Esophagus muscularis mucosa (tissue), 3 donors: ENCODE measurements at regions not wholly inside any gene's neighbourhood (a gene's known extent, or its start where the extent isn't known, plus 50 kb on each side); places are given as distances from the start of the nearest gene placed in this dataset.

ENCODE experiments used
- POLR2A ChIP-seq: fragments of 450-650 bp; IDR thresholded peaks from one replicate; pipeline ENCODE4 v1.6.1; 2017; ENCODE audit warnings: antibody characterized with exemption, moderate library complexity, mild to moderate bottlenecking, low read depth
- TF ChIP-seq, protein P1 (sequence below), 3 experiments: fragments of 200-600 bp in 2 of 3; fragments of 450-650 bp in 1 of 3; sonication (generic) in 2 of 3; IDR thresholded peaks; one replicate each; pipeline ENCODE4 v1.5.1; 2017 to 2019; ENCODE audit warnings: antibody characterized with exemption in 3 of 3, mild to moderate bottlenecking in 2 of 3, moderate library complexity in 1 of 3

DNA sequence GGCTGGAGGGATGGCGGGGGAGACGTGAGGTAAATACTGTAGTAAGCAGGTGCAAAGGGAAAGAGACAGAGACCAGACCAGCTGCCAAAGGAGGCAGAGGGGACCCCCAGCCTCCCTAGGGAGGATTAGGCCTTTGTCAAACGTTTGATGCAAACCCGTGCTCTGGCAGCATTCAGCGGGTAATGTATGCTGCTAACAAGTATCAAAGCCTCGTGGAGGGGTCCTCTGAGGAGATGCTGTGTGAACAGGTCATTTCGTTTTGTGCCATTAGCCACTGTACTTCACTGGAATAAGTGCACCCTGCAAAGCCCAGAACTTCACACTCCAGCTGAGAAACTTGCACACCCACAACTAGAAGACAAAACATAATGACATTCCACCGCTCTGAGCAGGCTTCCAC is 644.5 kb downstream of the NPHP4 start:
- TF ChIP-seq POLR2A = no peak
- TF ChIP-seq, protein P1, sequence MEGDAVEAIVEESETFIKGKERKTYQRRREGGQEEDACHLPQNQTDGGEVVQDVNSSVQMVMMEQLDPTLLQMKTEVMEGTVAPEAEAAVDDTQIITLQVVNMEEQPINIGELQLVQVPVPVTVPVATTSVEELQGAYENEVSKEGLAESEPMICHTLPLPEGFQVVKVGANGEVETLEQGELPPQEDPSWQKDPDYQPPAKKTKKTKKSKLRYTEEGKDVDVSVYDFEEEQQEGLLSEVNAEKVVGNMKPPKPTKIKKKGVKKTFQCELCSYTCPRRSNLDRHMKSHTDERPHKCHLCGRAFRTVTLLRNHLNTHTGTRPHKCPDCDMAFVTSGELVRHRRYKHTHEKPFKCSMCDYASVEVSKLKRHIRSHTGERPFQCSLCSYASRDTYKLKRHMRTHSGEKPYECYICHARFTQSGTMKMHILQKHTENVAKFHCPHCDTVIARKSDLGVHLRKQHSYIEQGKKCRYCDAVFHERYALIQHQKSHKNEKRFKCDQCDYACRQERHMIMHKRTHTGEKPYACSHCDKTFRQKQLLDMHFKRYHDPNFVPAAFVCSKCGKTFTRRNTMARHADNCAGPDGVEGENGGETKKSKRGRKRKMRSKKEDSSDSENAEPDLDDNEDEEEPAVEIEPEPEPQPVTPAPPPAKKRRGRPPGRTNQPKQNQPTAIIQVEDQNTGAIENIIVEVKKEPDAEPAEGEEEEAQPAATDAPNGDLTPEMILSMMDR (IDR thresholded peaks at IDR 0.05) = no peak
